H1 (cell line): ENCODE measurements at regions not wholly inside any gene's neighbourhood (a gene's known extent, or its start where the extent isn't known, plus 50 kb on each side); places are given as distances from the start of the nearest gene placed in this dataset.

ENCODE experiments used
- CTCF ChIA-PET: fragments of 300-600 bp; sonication (Branson Sonifier 250); formaldehyde crosslinking; loops from one replicate; lab custom pipeline; 2021; ENCODE audit not compliant: partially characterized antibody; lab: Charles Lee
- POLR2A ChIA-PET: fragments of 300-600 bp; sonication (Branson Sonifier 250); formaldehyde crosslinking; loops from one replicate; lab custom pipeline; 2021; ENCODE audit warnings: inconsistent platforms; ENCODE audit not compliant: partially characterized antibody; lab: Charles Lee
- DNase-seq, 2 experiments: peaks; one replicate each; pipeline versions ENCODE4 v3.0.0 to v3.0.0-alpha.2; 2010 to 2022; ENCODE audit warnings: low spot score in 2 of 2, low read depth in 1 of 2, mixed read lengths in 1 of 2
- FAIRE-seq: peaks from 2 replicates; lab custom pipeline; 2011; peaks lifted over from hg19 to GRCh38; lab: Jason Lieb, UNC
- H2AFZ ChIP-seq: 2 replicates; pipeline ENCODE4 v1.8.1; 2012; ENCODE audit warnings: low read length, inconsistent platforms
- H2AK5ac ChIP-seq: 2 replicates; pipeline ENCODE4 v1.6.1; 2013; ENCODE audit warnings: low read depth, low read length
- H2BK120ac ChIP-seq: replicated peaks from 2 replicates; pipeline ENCODE3; 2013; ENCODE audit warnings: low read depth, low read length, inconsistent platforms
- H2BK12ac ChIP-seq: 2 replicates; pipeline ENCODE4 v1.6.1; 2013; ENCODE audit warnings: low read depth, low read length
- H2BK15ac ChIP-seq: 2 replicates; pipeline ENCODE4 v1.6.1; 2013; ENCODE audit warnings: low read length
- H2BK20ac ChIP-seq: 2 replicates; pipeline ENCODE4 v1.6.1; 2013; ENCODE audit warnings: low read length
- H2BK5ac ChIP-seq: 2 replicates; pipeline ENCODE4 v1.6.1; 2013; ENCODE audit warnings: low read depth, low read length
- H3K14ac ChIP-seq: 2 replicates; pipeline ENCODE4 v1.6.1; 2013; ENCODE audit warnings: inconsistent platforms; ENCODE audit not compliant: insufficient read length
- H3K18ac ChIP-seq: 2 replicates; pipeline ENCODE4 v1.6.1; 2013; ENCODE audit warnings: low read length; ENCODE audit errors: extremely low read depth
- H3K23ac ChIP-seq: 2 replicates; pipeline ENCODE4 v1.6.1; 2013; ENCODE audit warnings: inconsistent platforms; ENCODE audit not compliant: insufficient read length
- H3K23me2 ChIP-seq: 2 replicates; pipeline ENCODE4 v1.6.1; 2013; ENCODE audit warnings: low read depth, low read length
- H3K27ac ChIP-seq: 2 replicates; pipeline ENCODE4 v1.6.1; 2011; ENCODE audit warnings: low read depth, low read length, inconsistent platforms
- H3K27me3 ChIP-seq, 4 experiments: replicated peaks in 1 of 4; 1 replicate in 1 of 4; 2 replicates in 3 of 4; pipeline versions ENCODE4 v1.6.1 to v1.8.1; 2011 to 2013; ENCODE audit warnings: low read length in 3 of 4, mild to moderate bottlenecking in 3 of 4, inconsistent platforms in 2 of 4, mixed read lengths in 2 of 4, moderate library complexity in 1 of 4; ENCODE audit not compliant: control insufficient read depth in 3 of 4, insufficient read depth in 3 of 4; ENCODE audit errors: extremely low read depth in 1 of 4
- H3K36me3 ChIP-seq, 4 experiments: 2 replicates each; pipeline versions ENCODE4 v1.6.1 to v1.8.1; 2011 to 2013; ENCODE audit warnings: mild to moderate bottlenecking in 4 of 4, low read length in 3 of 4, moderate library complexity in 2 of 4, control low read depth in 1 of 4, inconsistent platforms in 1 of 4; ENCODE audit not compliant: insufficient read depth in 4 of 4, control insufficient read depth in 2 of 4
- H3K4ac ChIP-seq: replicated peaks from 2 replicates; pipeline ENCODE3; 2013; ENCODE audit warnings: low read length, low read depth, mixed read lengths, inconsistent platforms; ENCODE audit not compliant: insufficient read length
- H3K4me1 ChIP-seq, 4 experiments: replicated peaks in 1 of 4; 1 replicate in 1 of 4; 2 replicates in 3 of 4; pipeline versions ENCODE4 v1.6.1 to v1.8.1; 2011 to 2013; ENCODE audit warnings: low read length in 3 of 4, inconsistent platforms in 2 of 4, mixed read lengths in 1 of 4; ENCODE audit not compliant: insufficient read depth in 4 of 4, control insufficient read depth in 3 of 4
- H3K4me2 ChIP-seq, 2 experiments: 2 replicates each; pipeline versions ENCODE4 v1.6.1 to v1.8.1; 2011 to 2013; ENCODE audit warnings: low read depth in 2 of 2, low read length in 2 of 2, control low read depth in 1 of 2, inconsistent platforms in 1 of 2, mild to moderate bottlenecking in 1 of 2; ENCODE audit not compliant: insufficient read depth in 1 of 2
- H3K4me3 ChIP-seq, 4 experiments: fragments of 200-600, 300-600 bp in 1 of 4; sonication (generic), shearing (Covaris generic), sonication (Bioruptor Twin) in 1 of 4; 2 replicates each; pipeline versions ENCODE4 v1.5.1 to v1.8.1; 2011 to 2016; ENCODE audit warnings: low read length in 4 of 4, low read depth in 3 of 4, control low read depth in 2 of 4, inconsistent platforms in 2 of 4, mild to moderate bottlenecking in 2 of 4, mixed read lengths in 1 of 4, moderate library complexity in 1 of 4; ENCODE audit not compliant: insufficient read depth in 2 of 4; ENCODE audit errors: extremely low read depth in 1 of 4
- H3K56ac ChIP-seq: replicated peaks from 2 replicates; pipeline ENCODE3; 2013; ENCODE audit warnings: low read depth, mild to moderate bottlenecking, mixed read lengths, low read length, inconsistent platforms; ENCODE audit not compliant: insufficient read length
- H3K79me1 ChIP-seq: 2 replicates; pipeline ENCODE4 v1.6.1; 2013; ENCODE audit warnings: low read depth, low read length, control low read depth
- H3K79me2 ChIP-seq, 2 experiments: 2 replicates each; pipeline versions ENCODE4 v1.6.1 to v1.8.1; 2012 to 2013; ENCODE audit warnings: low read length in 2 of 2, mild to moderate bottlenecking in 2 of 2, inconsistent platforms in 1 of 2; ENCODE audit not compliant: insufficient read depth in 2 of 2, control insufficient read depth in 1 of 2
- H3K9ac ChIP-seq, 4 experiments: replicated peaks in 1 of 4; 1 replicate in 1 of 4; 2 replicates in 3 of 4; pipeline versions ENCODE4 v1.6.1 to v1.8.1; 2011 to 2013; ENCODE audit warnings: low read depth in 3 of 4, low read length in 3 of 4, control low read depth in 2 of 4, mild to moderate bottlenecking in 2 of 4, moderate library complexity in 2 of 4, inconsistent platforms in 1 of 4; ENCODE audit errors: extremely low read depth in 1 of 4
- H3K9me3 ChIP-seq, 2 experiments: 2 replicates each; pipeline versions ENCODE4 v1.6.1 to v1.8.1; 2012 to 2013; ENCODE audit warnings: mild to moderate bottlenecking in 2 of 2, moderate library complexity in 2 of 2, control low read depth in 1 of 2, inconsistent platforms in 1 of 2, low read depth in 1 of 2, low read length in 1 of 2, mixed read lengths in 1 of 2; ENCODE audit not compliant: insufficient read depth in 2 of 2
- H4K20me1 ChIP-seq, 2 experiments: replicated peaks in 1 of 2; 2 replicates each; pipeline versions ENCODE3 to v1.8.1; 2011 to 2013; ENCODE audit warnings: inconsistent platforms in 2 of 2, low read length in 2 of 2, mild to moderate bottlenecking in 1 of 2; ENCODE audit not compliant: insufficient read depth in 2 of 2, control insufficient read depth in 1 of 2
- H4K5ac ChIP-seq: 2 replicates; pipeline ENCODE4 v1.6.1; 2013; ENCODE audit warnings: low read length, low read depth, mixed read lengths, inconsistent platforms; ENCODE audit not compliant: insufficient read length
- H4K8ac ChIP-seq: 2 replicates; pipeline ENCODE4 v1.8.0; 2013; ENCODE audit warnings: mild to moderate bottlenecking, moderate library complexity, low read length, inconsistent platforms; ENCODE audit not compliant: insufficient read depth; ENCODE audit errors: extremely low read depth
- H4K91ac ChIP-seq: replicated peaks from 2 replicates; pipeline ENCODE3; 2013; ENCODE audit warnings: low read length, mixed read lengths, inconsistent platforms; ENCODE audit not compliant: insufficient read length
- CTBP2 ChIP-seq: IDR thresholded peaks from 2 replicates; pipeline ENCODE4 v1.7.0; 2011; ENCODE audit warnings: borderline replicate concordance, mild to moderate bottlenecking, moderate library complexity, mixed read lengths, low read length; ENCODE audit not compliant: insufficient read depth, insufficient read length
- WGBS, 2 experiments: shearing (Covaris generic) in 1 of 2; methylation state at CpG; one replicate each; pipeline versions ENCODE4 v1.1.6 to v1.1.7; 2013 to 2015; ENCODE audit warnings: low lambda C conversion rate in 2 of 2, mixed read lengths in 2 of 2, inconsistent platforms in 1 of 2, low coverage in 1 of 2, missing lambda C conversion rate in 1 of 2; ENCODE audit not compliant: insufficient replicate concordance in 2 of 2, insufficient coverage in 1 of 2, insufficient read length in 1 of 2; ENCODE audit errors: extremely low coverage in 1 of 2, missing lambda C conversion rate in 1 of 2; 5-methylcytosine and 5-hydroxymethylcytosine counted together

- Histone ChIP-seq H3K79me2 (no peaks in the 10 kb centered on the region), H2BK120ac (no peak overlapping the region), H2AK5ac (no peak overlapping the region), H3K27me3 (no peaks in the 10 kb centered on the region), H3K9ac (no peak overlapping the region), H3K56ac (no peak overlapping the region), H3K4me2 (no peak overlapping the region), H3K14ac (no peak overlapping the region), H3K23ac (no peak overlapping the region), H2BK5ac (no peak overlapping the region), H2BK12ac (no peak overlapping the region), H3K4me3 (no peak overlapping the region), H3K23me2 (no peaks in the 10 kb centered on the region), H3K27ac (no peak overlapping the region), H4K91ac (no peak overlapping the region), H4K5ac (no peak overlapping the region), H3K18ac (no peak overlapping the region), H2BK20ac (no peak overlapping the region), H2AFZ (no peak overlapping the region), H3K4me1 (no peaks in the 10 kb centered on the region), H4K20me1 (no peaks in the 10 kb centered on the region), H3K79me1 (no peaks in the 10 kb centered on the region), H3K36me3 (no peaks in the 10 kb centered on the region), H4K8ac (no peak overlapping the region), H2BK15ac (no peak overlapping the region), H3K4ac (no peak overlapping the region), H3K9me3 (no peaks in the 10 kb centered on the region)
- FAIRE-seq (no peak), DNase-seq (no peak)
- WGBS, 2 experiments = 93% methylated on average over 3 of the region's 3 CpGs; no CpG with 5 or more reads in 1 of the 2 experiments
- CTCF ChIA-PET = no interaction called here
- POLR2A ChIA-PET = no interaction called here
- TF ChIP-seq CTBP2 = no peak
Measured at GRCh38 chrX:142446349-142446748, 241.3 kb upstream of the MAGEC2 start.
